PC-9 (cell line): ENCODE measurements at regions not wholly inside any gene's neighbourhood (a gene's known extent, or its start where the extent isn't known, plus 50 kb on each side); places are given as distances from the start of the nearest gene placed in this dataset.

Source experiments
- BruUV-seq: library from RNA; stranded (reverse); fragments of 400-500 nt; replicated peaks from 2 replicates; lab custom pipeline; 2021; lab: Mats Ljungman, UMichigan
- CTCF ChIA-PET: fragments of 300-600 bp; sonication (Branson Sonifier 250); formaldehyde crosslinking; loops from one replicate; lab custom pipeline; 2022; ENCODE audit warnings: antibody characterized with exemption; lab: Charles Lee
- POLR2A ChIA-PET: fragments of 300-600 bp; sonication (Branson Sonifier 250); formaldehyde crosslinking; loops from one replicate; lab custom pipeline; 2022; ENCODE audit warnings: antibody characterized with exemption; ENCODE audit not compliant: unreplicated experiment; lab: Charles Lee
- DNase-seq, 2 experiments: peaks; one replicate each; pipeline versions ENCODE4 v3.0.0 to v3.0.0-alpha.2; 2015 to 2022; ENCODE audit warnings: mixed read lengths in 1 of 2
- H2AFZ ChIP-seq: fragments of 200-600 bp; sonication (generic); 2 replicates; pipeline ENCODE4 v1.8.1; 2017; ENCODE audit warnings: antibody characterized with exemption
- H3F3A ChIP-seq: fragments of 200-600 bp; sonication (generic); 2 replicates; pipeline ENCODE4 v1.8.1; 2017; ENCODE audit warnings: antibody characterized with exemption, mild to moderate bottlenecking, low read depth; ENCODE audit not compliant: insufficient read depth
- H3K27ac ChIP-seq: fragments of 200-600 bp; sonication (generic); 2 replicates; pipeline ENCODE4 v1.6.1; 2016; ENCODE audit warnings: mixed run types
- H3K27me3 ChIP-seq: fragments of 200-600 bp; sonication (generic); 2 replicates; pipeline ENCODE4 v1.6.1; 2016; ENCODE audit warnings: low read depth, mixed run types; ENCODE audit not compliant: insufficient read depth
- H3K36me3 ChIP-seq: fragments of 200-600 bp; sonication (generic); 2 replicates; pipeline ENCODE4 v1.6.1; 2016; ENCODE audit warnings: low read depth, mixed run types
- H3K4me1 ChIP-seq: fragments of 200-600 bp; sonication (generic); replicated peaks from 2 replicates; pipeline ENCODE4 v1.6.1; 2016; ENCODE audit warnings: mixed run types; ENCODE audit not compliant: insufficient read depth
- H3K4me2 ChIP-seq: fragments of 200-600 bp; sonication (generic); 2 replicates; pipeline ENCODE4 v1.6.1; 2017; ENCODE audit warnings: mixed run types
- H3K4me3 ChIP-seq: fragments of 200-600 bp; sonication (generic); 2 replicates; pipeline ENCODE4 v1.6.1; 2016; ENCODE audit warnings: mixed run types
- H3K79me2 ChIP-seq: fragments of 200-600 bp; sonication (generic); 2 replicates; pipeline ENCODE4 v1.6.1; 2017; ENCODE audit warnings: low read depth, mixed run types
- H3K9me2 ChIP-seq: fragments of 200-600 bp; sonication (generic); 2 replicates; pipeline ENCODE4 v1.8.1; 2017; ENCODE audit warnings: mild to moderate bottlenecking; ENCODE audit not compliant: insufficient read depth
- H3K9me3 ChIP-seq: fragments of 200-600 bp; sonication (generic); 2 replicates; pipeline ENCODE4 v1.8.1; 2016; ENCODE audit warnings: low read depth; ENCODE audit not compliant: insufficient read depth
- H4K20me1 ChIP-seq: fragments of 200-600 bp; sonication (generic); 2 replicates; pipeline ENCODE4 v1.8.1; 2017; ENCODE audit not compliant: insufficient read depth
- CTCF ChIP-seq: fragments of 200-600 bp; sonication (generic); conservative IDR thresholded peaks from 2 replicates; pipeline ENCODE4 v1.6.1; 2017; ENCODE audit warnings: mixed run types, antibody characterized with exemption, mild to moderate bottlenecking, moderate library complexity
- EZH2 ChIP-seq: fragments of 200-600 bp; sonication (generic); IDR thresholded peaks from 2 replicates; pipeline ENCODE4 v1.8.0; 2017; ENCODE audit warnings: antibody characterized with exemption, low read depth
- intact Hi-C: fragments of 100-400 bp; cut with micrococcal nuclease; formaldehyde crosslinking; loops from one replicate; pipeline ENCODE4 v1.10.0; 2022; ENCODE audit not compliant: unreplicated experiment

- Histone ChIP-seq H3K4me1 (no peaks in the 10 kb centered on the region), H2AFZ (no peak overlapping the region), H3K27me3 (no peaks in the 10 kb centered on the region), H3K4me2 (no peak overlapping the region), H4K20me1 (no peaks in the 10 kb centered on the region), H3F3A (no peaks in the 10 kb centered on the region), H3K79me2 (no peaks in the 10 kb centered on the region), H3K9me3 (no peaks in the 10 kb centered on the region), H3K9me2 (peaks cover 5% of the 10 kb centered on the region; the same call in 1 of the 2 replicates), H3K36me3 (no peaks in the 10 kb centered on the region), H3K4me3 (no peak overlapping the region), H3K27ac (no peak overlapping the region)
- ChIA-PET POLR2A (no interaction called here), CTCF (no interaction called here)
- intact Hi-C loops, result no loop called here
- no peak for DNase-seq
- TF ChIP-seq CTCF (no peak), EZH2 (no peak)
- no TSS peak for BruUV-seq
Measured at GRCh38 chr7:85583131-85583953, 396.5 kb upstream of the SEMA3D start.

GRCh38 chr7:85573844-85574243 is 387.0 kb upstream of the SEMA3D start:
- TF ChIP-seq CTCF (no peak), EZH2 (no peak)
- no peak overlapping the region for H3K4me3 ChIP-seq
- DNase-seq, result no peak
- H3F3A ChIP-seq, result no peaks in the 10 kb centered on the region
- H3K36me3 ChIP-seq, result no peaks in the 10 kb centered on the region
- no peaks in the 10 kb centered on the region for H4K20me1 ChIP-seq
- H3K79me2 ChIP-seq, result no peaks in the 10 kb centered on the region
- POLR2A ChIA-PET, result no interaction called here
- intact Hi-C loops, result no loop called here
- CTCF ChIA-PET, result no interaction called here
- no TSS peak for BruUV-seq
- H3K4me1 ChIP-seq, result no peaks in the 10 kb centered on the region
- no peak overlapping the region for H3K27ac ChIP-seq
- H3K9me2 ChIP-seq, result no peaks in the 10 kb centered on the region
- H3K4me2 ChIP-seq, result no peak overlapping the region
- no peaks in the 10 kb centered on the region for H3K27me3 ChIP-seq
- H3K9me3 ChIP-seq, result no peaks in the 10 kb centered on the region
- H2AFZ ChIP-seq, result no peak overlapping the region

- Histone ChIP-seq H3K9me3 (no peaks in the 10 kb centered on the region), H3K9me2 (no peaks in the 10 kb centered on the region), H3K4me3 (no peak overlapping the region), H4K20me1 (no peaks in the 10 kb centered on the region), H2AFZ (no peak overlapping the region), H3K27ac (no peak overlapping the region), H3K79me2 (no peaks in the 10 kb centered on the region), H3K4me2 (no peak overlapping the region), H3K27me3 (no peaks in the 10 kb centered on the region), H3K4me1 (no peaks in the 10 kb centered on the region), H3F3A (no peaks in the 10 kb centered on the region), H3K36me3 (no peaks in the 10 kb centered on the region)
- CTCF ChIA-PET, result no interaction called here
- no peak for DNase-seq
- TF ChIP-seq EZH2, result no peak
- no peak for TF ChIP-seq CTCF
- intact Hi-C loops, result no loop called here
- POLR2A ChIA-PET, result no interaction called here
- BruUV-seq, result no TSS peak
Measured at GRCh38 chr7:85573346-85573745, 386.5 kb upstream of the SEMA3D start.
